ENCODE measurements at regions not wholly inside any gene's neighbourhood (a gene's known extent, or its start where the extent isn't known, plus 50 kb on each side); places are given as distances from the start of the nearest gene placed in this dataset.

- no peak for TF ChIP-seq CTCF (conservative IDR thresholded peaks at IDR 0.05; ENCODE audit: control insufficient read depth, insufficient read depth, low read depth, low read length)
- no peak overlapping the region for H3K4me3 ChIP-seq (ENCODE audit: control insufficient read depth, low read depth, low read length)
- DNase-seq (ENCODE audit: low read depth) = no peak
Observed at GRCh38 chr13:104984296-104984818, 1551.1 kb downstream of the EFNB2 start.

- DNase-seq (ENCODE audit: low read depth) = no peak
- no peak overlapping the region for H3K4me3 ChIP-seq (ENCODE audit: control insufficient read depth, low read depth, low read length)
- no peak for TF ChIP-seq CTCF (conservative IDR thresholded peaks at IDR 0.05; ENCODE audit: control insufficient read depth, insufficient read depth, low read depth, low read length)
Observed at GRCh38 chr13:104983601-104984000, 1551.9 kb downstream of the EFNB2 start.

- no peak for TF ChIP-seq CTCF (conservative IDR thresholded peaks at IDR 0.05; ENCODE audit: control insufficient read depth, insufficient read depth, low read depth, low read length)
- no peak for DNase-seq (ENCODE audit: low read depth)
- H3K4me3 ChIP-seq (ENCODE audit: control insufficient read depth, low read depth, low read length) = no peak overlapping the region
Observed at GRCh38 chr13:104980586-104980985, 1554.9 kb downstream of the EFNB2 start.

GRCh38 chr13:104979281-104980030, 1556.0 kb downstream of the EFNB2 start:
- H3K4me3 ChIP-seq (ENCODE audit: control insufficient read depth, low read depth, low read length) = no peak overlapping the region
- DNase-seq (ENCODE audit: low read depth) = no peak
- TF ChIP-seq CTCF (conservative IDR thresholded peaks at IDR 0.05; ENCODE audit: control insufficient read depth, insufficient read depth, low read depth, low read length) = no peak

- DNase-seq (ENCODE audit: low read depth) = no peak
- TF ChIP-seq CTCF (conservative IDR thresholded peaks at IDR 0.05; ENCODE audit: control insufficient read depth, insufficient read depth, low read depth, low read length) = no peak
- no peak overlapping the region for H3K4me3 ChIP-seq (ENCODE audit: control insufficient read depth, low read depth, low read length)
Observed at GRCh38 chr13:104976986-104977385, 1558.5 kb downstream of the EFNB2 start.

GRCh38 chr13:104975272-104975671, 1560.2 kb downstream of the EFNB2 start:
- no peak for TF ChIP-seq CTCF (conservative IDR thresholded peaks at IDR 0.05; ENCODE audit: control insufficient read depth, insufficient read depth, low read depth, low read length)
- no peak for DNase-seq (ENCODE audit: low read depth)
- H3K4me3 ChIP-seq (ENCODE audit: control insufficient read depth, low read depth, low read length) = no peak overlapping the region
